Suprapubic skin (tissue), 4 donors: ENCODE measurements at regions not wholly inside any gene's neighbourhood (a gene's known extent, or its start where the extent isn't known, plus 50 kb on each side); places are given as distances from the start of the nearest gene placed in this dataset.

Experiments used
- DNase-seq, 2 donors: peaks; one replicate each; pipeline ENCODE4 v3.0.0-alpha.2; 2019; ENCODE audit warnings: low spot score in 2 of 2
- H3K27ac ChIP-seq: fragments of 200-600 bp; sonication (generic); one replicate; pipeline ENCODE4 v1.5.1; 2019
- H3K27me3 ChIP-seq: fragments of 200-600 bp; sonication (generic); one replicate; pipeline ENCODE4 v1.5.1; 2019
- H3K36me3 ChIP-seq: fragments of 200-600 bp; sonication (generic); one replicate; pipeline ENCODE4 v1.5.1; 2019
- H3K4me1 ChIP-seq: fragments of 200-600 bp; sonication (generic); one replicate; pipeline ENCODE4 v1.5.1; 2019
- H3K4me3 ChIP-seq: fragments of 200-600 bp; sonication (generic); one replicate; pipeline ENCODE4 v1.5.1; 2019; ENCODE audit warnings: mild to moderate bottlenecking
- H3K9me3 ChIP-seq: fragments of 200-600 bp; sonication (generic); one replicate; pipeline ENCODE4 v1.5.1; 2019
- EP300 ChIP-seq: sonication (generic); formaldehyde crosslinking; IDR thresholded peaks from one replicate; pipeline ENCODE4 v1.6.1; 2017; ENCODE audit warnings: antibody characterized with exemption
- POLR2A ChIP-seq, 2 donors: fragments of 450-650 bp; IDR thresholded peaks; one replicate each; pipeline ENCODE4 v1.6.1; 2017; ENCODE audit warnings: antibody characterized with exemption in 2 of 2, mild to moderate bottlenecking in 2 of 2, moderate library complexity in 2 of 2
- POLR2AphosphoS5 ChIP-seq, 3 donors: sonication (generic); formaldehyde crosslinking; IDR thresholded peaks; one replicate each; pipeline ENCODE4 v1.6.1; 2017; ENCODE audit warnings: antibody characterized with exemption in 3 of 3
- WGBS: methylation state at CpG from one replicate; pipeline ENCODE4 v1.1.5; 2018; 5-methylcytosine and 5-hydroxymethylcytosine counted together
- TF ChIP-seq, protein P1 (sequence below), 2 donors: fragments of 200-600 bp in 1 of 2; fragments of 450-650 bp in 1 of 2; sonication (generic) in 1 of 2; IDR thresholded peaks; one replicate each; pipeline ENCODE4 v1.5.1; 2016 to 2019; ENCODE audit warnings: antibody characterized with exemption in 2 of 2, mild to moderate bottlenecking in 1 of 2, moderate library complexity in 1 of 2

DNA sequence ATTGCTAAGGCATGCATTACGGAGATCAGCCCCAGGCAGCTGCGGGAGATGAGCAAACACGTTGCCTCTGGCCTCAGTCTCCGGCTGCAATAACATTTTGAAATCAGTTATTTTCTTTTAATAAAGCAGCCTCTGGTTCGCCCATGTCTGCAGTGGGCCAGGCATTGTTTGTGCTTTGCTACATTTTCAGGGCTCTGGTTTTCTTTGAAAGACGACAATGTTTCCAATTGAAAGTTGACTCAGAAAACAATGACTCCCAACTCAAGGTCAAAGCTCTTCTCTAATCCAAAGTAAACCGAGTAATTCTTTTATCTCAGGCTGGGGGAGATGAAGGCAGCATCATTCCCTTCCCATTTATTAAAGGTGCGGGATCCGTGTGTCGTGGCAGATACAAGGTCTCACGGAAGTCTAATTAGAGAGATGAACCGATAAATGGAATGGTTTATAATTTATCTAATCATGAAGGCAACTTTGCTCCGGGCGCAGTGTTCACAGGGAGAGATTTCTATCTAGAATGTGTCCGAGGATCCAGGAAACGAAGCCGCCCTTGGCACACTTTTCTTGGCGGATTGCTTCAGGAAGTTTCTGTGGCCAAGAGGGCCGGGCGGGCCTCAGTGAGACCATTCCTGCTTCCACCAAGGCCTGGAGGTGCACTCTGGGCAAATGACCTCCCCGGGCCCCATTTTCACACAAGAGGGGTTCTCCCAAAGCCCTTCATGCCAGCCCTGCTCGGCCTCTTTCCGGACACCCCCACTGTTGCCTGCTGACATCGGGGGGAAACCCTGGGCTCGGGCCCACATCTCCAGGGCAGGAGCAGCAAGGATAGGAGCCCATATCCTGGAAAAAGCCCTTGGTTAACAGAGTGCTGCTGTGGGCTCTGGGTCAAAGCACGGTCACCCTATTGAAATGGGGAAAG lies 811.4 kb downstream of the BRD1 start:
- no peaks in the 10 kb centered on the region for H3K36me3 ChIP-seq
- peaks cover 3% of the 10 kb centered on the region for H3K4me1 ChIP-seq
- WGBS = 59% methylated on average over 26 of the region's 26 CpGs
- H3K27ac ChIP-seq = no peak overlapping the region
- H3K27me3 ChIP-seq = peaks cover 46% of the 10 kb centered on the region
- H3K4me3 ChIP-seq = no peak overlapping the region
- TF ChIP-seq POLR2AphosphoS5 (IDR thresholded peaks at IDR 0.05) (no peak), EP300 (no peak), POLR2A (IDR thresholded peaks at IDR 0.05) (no peak)
- TF ChIP-seq, protein P1, sequence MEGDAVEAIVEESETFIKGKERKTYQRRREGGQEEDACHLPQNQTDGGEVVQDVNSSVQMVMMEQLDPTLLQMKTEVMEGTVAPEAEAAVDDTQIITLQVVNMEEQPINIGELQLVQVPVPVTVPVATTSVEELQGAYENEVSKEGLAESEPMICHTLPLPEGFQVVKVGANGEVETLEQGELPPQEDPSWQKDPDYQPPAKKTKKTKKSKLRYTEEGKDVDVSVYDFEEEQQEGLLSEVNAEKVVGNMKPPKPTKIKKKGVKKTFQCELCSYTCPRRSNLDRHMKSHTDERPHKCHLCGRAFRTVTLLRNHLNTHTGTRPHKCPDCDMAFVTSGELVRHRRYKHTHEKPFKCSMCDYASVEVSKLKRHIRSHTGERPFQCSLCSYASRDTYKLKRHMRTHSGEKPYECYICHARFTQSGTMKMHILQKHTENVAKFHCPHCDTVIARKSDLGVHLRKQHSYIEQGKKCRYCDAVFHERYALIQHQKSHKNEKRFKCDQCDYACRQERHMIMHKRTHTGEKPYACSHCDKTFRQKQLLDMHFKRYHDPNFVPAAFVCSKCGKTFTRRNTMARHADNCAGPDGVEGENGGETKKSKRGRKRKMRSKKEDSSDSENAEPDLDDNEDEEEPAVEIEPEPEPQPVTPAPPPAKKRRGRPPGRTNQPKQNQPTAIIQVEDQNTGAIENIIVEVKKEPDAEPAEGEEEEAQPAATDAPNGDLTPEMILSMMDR (IDR thresholded peaks at IDR 0.05) = no peak
- H3K9me3 ChIP-seq = no peaks in the 10 kb centered on the region
- DNase-seq = peak in 1 of 2 donors; percentile 74

DNA sequence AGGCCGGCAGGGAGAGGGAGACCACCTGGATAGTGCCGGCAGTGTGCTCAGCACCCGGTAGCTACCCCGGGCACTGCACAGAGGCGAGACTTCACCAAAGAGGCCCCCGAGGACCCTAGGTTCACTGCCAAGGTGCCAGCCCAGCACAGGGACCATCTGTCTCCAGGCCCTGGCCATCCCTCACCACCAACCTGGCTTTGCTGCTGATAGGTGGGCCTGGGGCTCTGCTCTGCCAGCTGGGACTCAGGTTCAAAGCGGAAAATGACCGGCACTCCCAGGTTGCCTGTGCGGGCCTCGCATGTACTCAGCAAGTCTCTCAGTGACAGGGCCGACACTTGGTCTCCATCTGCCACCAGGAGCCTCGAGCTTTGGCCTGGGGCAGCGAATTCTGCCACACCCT lies 812.2 kb downstream of the BRD1 start:
- H3K27me3 ChIP-seq = peaks cover 54% of the 10 kb centered on the region
- H3K36me3 ChIP-seq = no peaks in the 10 kb centered on the region
- H3K27ac ChIP-seq = no peak overlapping the region
- 84% methylated on average over 11 of the region's 13 CpGs for WGBS
- H3K4me1 ChIP-seq = peaks cover 3% of the 10 kb centered on the region
- DNase-seq = peak; percentile 49 to 67
- H3K9me3 ChIP-seq = no peaks in the 10 kb centered on the region
- no peak overlapping the region for H3K4me3 ChIP-seq
- TF ChIP-seq EP300 = no peak
- no peak for TF ChIP-seq POLR2AphosphoS5 (IDR thresholded peaks at IDR 0.05)
- no peak for TF ChIP-seq POLR2A (IDR thresholded peaks at IDR 0.05)
- TF ChIP-seq, protein P1 (IDR thresholded peaks at IDR 0.05) = no peak

DNA sequence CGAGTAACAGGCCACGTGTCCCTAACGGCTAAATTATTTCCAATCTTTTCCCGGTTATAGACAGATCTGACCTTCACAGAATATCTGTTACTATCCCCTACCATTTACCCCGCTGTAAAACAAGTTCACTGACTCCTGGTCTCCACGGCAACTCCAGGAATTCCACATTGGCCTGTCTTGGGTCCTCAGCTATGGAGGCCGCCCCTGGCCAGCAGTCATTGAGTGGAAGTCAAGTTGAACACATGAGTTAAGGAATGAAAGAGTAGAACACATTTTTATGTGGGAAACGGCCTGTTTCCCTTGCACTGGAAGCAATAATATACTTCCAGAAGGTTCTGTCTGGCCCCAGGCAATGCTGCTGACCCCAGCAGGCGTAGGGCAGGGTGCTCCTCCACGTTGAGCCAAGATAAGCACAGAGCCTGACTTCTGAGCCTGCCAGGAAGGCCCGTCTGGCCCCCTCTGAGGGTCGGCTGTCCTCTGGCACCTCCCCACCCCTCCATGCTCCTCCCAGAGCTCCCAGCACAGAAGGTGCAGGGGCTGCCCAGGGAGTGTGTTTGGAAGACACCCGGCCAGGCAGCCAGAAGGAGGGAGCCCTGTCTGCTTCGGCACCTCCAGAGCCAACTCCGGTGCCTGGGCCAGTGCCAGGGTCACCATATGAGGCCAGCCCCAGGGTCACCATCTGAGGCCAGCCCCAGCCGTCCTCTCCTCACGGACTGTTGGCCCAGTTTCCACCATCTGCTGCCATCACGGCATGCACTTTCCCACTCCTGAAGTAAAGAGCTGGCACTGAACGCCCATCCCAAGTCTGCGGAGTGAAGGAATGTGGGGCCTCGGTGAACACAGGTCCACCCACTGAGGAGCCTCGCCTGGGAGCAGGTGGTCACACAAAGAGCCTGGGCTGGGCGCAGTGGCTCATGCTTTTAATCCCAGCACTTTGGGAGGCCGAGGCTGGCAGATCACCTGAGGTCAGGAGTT lies 813.2 kb downstream of the BRD1 start:
- TF ChIP-seq EP300 (no peak), POLR2AphosphoS5 (IDR thresholded peaks at IDR 0.05) (no peak), POLR2A (IDR thresholded peaks at IDR 0.05) (no peak)
- TF ChIP-seq, protein P1 (IDR thresholded peaks at IDR 0.05) = no peak
- H3K27ac ChIP-seq = no peak overlapping the region
- no peaks in the 10 kb centered on the region for H3K36me3 ChIP-seq
- H3K4me1 ChIP-seq = peaks cover 3% of the 10 kb centered on the region
- H3K4me3 ChIP-seq = no peak overlapping the region
- DNase-seq = peak; percentile 47 to 68
- H3K27me3 ChIP-seq = peaks cover 59% of the 10 kb centered on the region
- H3K9me3 ChIP-seq = no peaks in the 10 kb centered on the region
- WGBS = 76% methylated on average over 16 of the region's 24 CpGs

DNA sequence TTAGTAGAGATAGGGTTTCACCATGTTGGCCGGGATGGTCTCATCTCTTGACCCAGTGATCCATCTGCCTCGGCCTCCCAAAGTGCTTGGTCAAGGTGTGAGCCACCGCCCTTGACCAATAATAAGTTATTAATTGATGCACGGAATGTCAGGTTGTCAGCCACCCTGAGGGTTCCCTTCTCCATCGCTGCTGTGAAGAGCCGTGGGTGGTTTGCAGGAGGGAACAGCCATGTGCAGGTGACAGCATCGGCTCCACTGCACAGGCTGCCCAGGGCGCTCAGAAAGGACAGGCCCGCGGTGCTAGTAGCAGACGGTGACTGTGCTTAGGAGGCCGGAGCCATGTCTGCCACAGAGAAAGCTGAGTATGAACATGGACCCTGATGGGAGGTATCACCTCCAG lies 814.0 kb downstream of the BRD1 start:
- Histone ChIP-seq H3K36me3 (no peaks in the 10 kb centered on the region), H3K27me3 (peaks cover 59% of the 10 kb centered on the region), H3K4me3 (no peak overlapping the region), H3K4me1 (peaks cover 3% of the 10 kb centered on the region), H3K27ac (no peak overlapping the region), H3K9me3 (no peaks in the 10 kb centered on the region)
- WGBS = 91% methylated on average over 5 of the region's 12 CpGs
- TF ChIP-seq POLR2A (IDR thresholded peaks at IDR 0.05) (no peak), EP300 (no peak), POLR2AphosphoS5 (IDR thresholded peaks at IDR 0.05) (no peak)
- TF ChIP-seq, protein P1 (IDR thresholded peaks at IDR 0.05) = no peak
- DNase-seq = no peak
